ENCODE measurements at regions not wholly inside any gene's neighbourhood (a gene's known extent, or its start where the extent isn't known, plus 50 kb on each side); places are given as distances from the start of the nearest gene placed in this dataset.

- Histone ChIP-seq H2BK120ac (ENCODE audit: low read depth, low read length, poor library complexity, severe bottlenecking) (no peak overlapping the region), H3K56ac (ENCODE audit: insufficient read length, low read depth, low read length) (no peak overlapping the region)
- no peaks in the 10 kb centered on the region; a peak in 1 of 5 replicates for H3K9me3 Mint-ChIP-seq
Measured at GRCh38 chr16:64773184-64773583, 348.7 kb downstream of the CDH11 start.

More at GRCh38 chr16:64773184-64773583, 348.7 kb downstream of the CDH11 start:
- no peak for DNase-seq
- no peaks in the 10 kb centered on the region; a peak in 1 of 7 replicates for H3K36me3 Mint-ChIP-seq (ENCODE audit: insufficient read depth in 1 of 3, low read depth in 3 of 3)
- Histone ChIP-seq H3K9me3 (ENCODE audit: control insufficient read depth, low read depth, low read length) (no peaks in the 10 kb centered on the region), H4K20me1 (ENCODE audit: control insufficient read depth, insufficient read depth, insufficient read length) (no peaks in the 10 kb centered on the region), H3K4me2 (ENCODE audit: insufficient read depth, insufficient read length, low read length) (no peak overlapping the region), H4K91ac (ENCODE audit: insufficient read length, low read depth, low read length) (no peak overlapping the region), H3K18ac (ENCODE audit: insufficient read length, low read depth, low read length) (no peak overlapping the region), H2BK20ac (ENCODE audit: low read depth, low read length, poor library complexity, severe bottlenecking) (no peak overlapping the region), H3K4ac (ENCODE audit: low read depth, low read length) (no peak overlapping the region), H3K27ac (ENCODE audit: insufficient read length, low read depth, low read length) (no peak overlapping the region), H2AFZ (ENCODE audit: low read length) (no peak overlapping the region), H3K23ac (ENCODE audit: insufficient read length, low read depth, low read length) (no peak overlapping the region), H3T11ph (ENCODE audit: low read length) (no peak overlapping the region), H3K23me2 (ENCODE audit: insufficient read length, low read depth, low read length, poor library complexity, severe bottlenecking) (no peaks in the 10 kb centered on the region), H3K79me2 (ENCODE audit: insufficient read depth, low read length) (no peaks in the 10 kb centered on the region), H4K5ac (ENCODE audit: insufficient read length, low read depth, low read length) (no peak overlapping the region), H2AK5ac (ENCODE audit: insufficient read length, low read length) (no peak overlapping the region), H3K4me1 (ENCODE audit: insufficient read depth, low read length) (no peaks in the 10 kb centered on the region), H2BK15ac (ENCODE audit: low read depth, low read length) (no peak overlapping the region), H3K9ac (ENCODE audit: extremely low read depth, insufficient read length, low read length) (no peak overlapping the region), H3K79me1 (ENCODE audit: insufficient read depth, low read depth, low read length, poor library complexity, severe bottlenecking) (no peaks in the 10 kb centered on the region), H2BK12ac (ENCODE audit: insufficient read length, low read depth, low read length) (no peak overlapping the region), H4K8ac (replicated peaks; ENCODE audit: insufficient read length, low read depth, low read length) (no peak overlapping the region), H3K27me3 (ENCODE audit: insufficient read depth, low read length) (no peaks in the 10 kb centered on the region), H2BK5ac (ENCODE audit: insufficient read length, low read length) (no peak overlapping the region), H3K14ac (ENCODE audit: insufficient read depth, low read length) (no peak overlapping the region)
- H3K4me3 Mint-ChIP-seq = no peak overlapping the region
- no peaks in the 10 kb centered on the region for H3K4me1 Mint-ChIP-seq
- WGBS (ENCODE audit: extremely low coverage, insufficient read length, low lambda C conversion rate) = no CpG with 5 or more reads among the region's 3 CpGs
- no peaks in the 10 kb centered on the region for H3K27me3 Mint-ChIP-seq (ENCODE audit: low read depth)
- no peak overlapping the region for H3K27ac Mint-ChIP-seq
- TF ChIP-seq CTCF (conservative IDR thresholded peaks at IDR 0.05) = no peak

Data from H9 (cell line).